ENCODE measurements at regions not wholly inside any gene's neighbourhood (a gene's known extent, or its start where the extent isn't known, plus 50 kb on each side); places are given as distances from the start of the nearest gene placed in this dataset.

DNA sequence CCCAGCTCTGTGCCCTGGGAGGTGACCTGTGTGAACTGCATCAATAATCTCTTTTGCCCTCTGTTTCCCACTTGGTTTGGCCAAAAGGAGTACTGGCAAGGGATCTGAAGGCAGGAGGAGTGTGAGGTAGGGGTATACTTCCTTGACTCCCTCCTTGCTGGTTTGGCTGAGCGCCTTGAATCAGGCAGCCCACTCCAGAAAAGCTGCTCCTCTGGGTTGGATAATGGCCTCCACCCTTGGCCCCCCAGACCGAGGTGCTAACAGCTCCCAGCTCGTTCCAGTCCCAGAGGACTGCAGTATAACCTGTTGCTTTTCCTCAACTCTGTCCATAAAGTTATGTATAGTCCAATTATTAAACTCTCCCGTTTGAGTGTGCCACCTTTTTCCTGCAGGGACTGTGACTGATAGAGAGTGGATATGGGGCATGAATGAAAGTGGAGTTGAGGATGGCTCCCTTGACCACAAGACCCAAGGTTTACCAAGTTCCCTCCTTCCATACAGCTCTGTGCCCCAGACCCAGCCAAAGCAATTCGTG lies 88.2 kb upstream of the HAND1 start:
- TF ChIP-seq TAF1 (IDR thresholded peaks at IDR 0.05; ENCODE audit: low read depth) (no peak), CREB1 (IDR thresholded peaks at IDR 0.05; ENCODE audit: low read depth) (no peak), TEAD4 (IDR thresholded peaks at IDR 0.05) (no peak)
